ENCODE measurements at regions not wholly inside any gene's neighbourhood (a gene's known extent, or its start where the extent isn't known, plus 50 kb on each side); places are given as distances from the start of the nearest gene placed in this dataset.

DNA sequence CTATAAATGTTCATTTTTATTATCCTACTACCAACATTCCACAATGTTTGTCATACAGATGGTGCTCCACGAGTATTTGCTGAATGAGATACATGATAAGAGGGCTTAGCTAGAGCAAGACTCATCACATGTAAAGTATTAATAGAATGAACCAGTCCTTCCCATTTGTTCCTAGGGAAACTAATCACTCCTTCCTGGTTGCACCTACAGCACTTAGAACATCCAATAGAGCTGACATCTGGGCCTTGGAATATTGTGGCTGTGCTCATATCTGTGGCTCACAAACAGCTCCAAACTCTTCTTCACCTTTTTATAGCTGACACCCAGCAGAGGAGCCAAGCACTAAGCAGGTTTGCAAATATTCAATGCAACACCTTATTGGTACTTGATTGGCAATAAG is 91.9 kb upstream of the C1GALT1 start:
- H3K4me3 ChIP-seq: no peak overlapping the region
- H3K27me3 ChIP-seq: no peaks in the 10 kb centered on the region
- no peak overlapping the region for H3K27ac ChIP-seq
- TF ChIP-seq, protein P1, sequence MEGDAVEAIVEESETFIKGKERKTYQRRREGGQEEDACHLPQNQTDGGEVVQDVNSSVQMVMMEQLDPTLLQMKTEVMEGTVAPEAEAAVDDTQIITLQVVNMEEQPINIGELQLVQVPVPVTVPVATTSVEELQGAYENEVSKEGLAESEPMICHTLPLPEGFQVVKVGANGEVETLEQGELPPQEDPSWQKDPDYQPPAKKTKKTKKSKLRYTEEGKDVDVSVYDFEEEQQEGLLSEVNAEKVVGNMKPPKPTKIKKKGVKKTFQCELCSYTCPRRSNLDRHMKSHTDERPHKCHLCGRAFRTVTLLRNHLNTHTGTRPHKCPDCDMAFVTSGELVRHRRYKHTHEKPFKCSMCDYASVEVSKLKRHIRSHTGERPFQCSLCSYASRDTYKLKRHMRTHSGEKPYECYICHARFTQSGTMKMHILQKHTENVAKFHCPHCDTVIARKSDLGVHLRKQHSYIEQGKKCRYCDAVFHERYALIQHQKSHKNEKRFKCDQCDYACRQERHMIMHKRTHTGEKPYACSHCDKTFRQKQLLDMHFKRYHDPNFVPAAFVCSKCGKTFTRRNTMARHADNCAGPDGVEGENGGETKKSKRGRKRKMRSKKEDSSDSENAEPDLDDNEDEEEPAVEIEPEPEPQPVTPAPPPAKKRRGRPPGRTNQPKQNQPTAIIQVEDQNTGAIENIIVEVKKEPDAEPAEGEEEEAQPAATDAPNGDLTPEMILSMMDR (IDR thresholded peaks at IDR 0.05): no peak
- no peak for TF ChIP-seq POLR2A (IDR thresholded peaks at IDR 0.05)
- no peak for DNase-seq
- H3K4me1 ChIP-seq (replicated peaks in 1 of 2): no peaks in the 10 kb centered on the region
- no peaks in the 10 kb centered on the region for H3K9me3 ChIP-seq (replicated peaks in 1 of 3)
- no peaks in the 10 kb centered on the region for H3K36me3 ChIP-seq (replicated peaks in 1 of 2)
- intact Hi-C loops (cut with DNase I): no loop called here
- WGBS, 4 donors: 53 to 69% (median 57%) methylated on average over 1 of the region's 1 CpG

DNA sequence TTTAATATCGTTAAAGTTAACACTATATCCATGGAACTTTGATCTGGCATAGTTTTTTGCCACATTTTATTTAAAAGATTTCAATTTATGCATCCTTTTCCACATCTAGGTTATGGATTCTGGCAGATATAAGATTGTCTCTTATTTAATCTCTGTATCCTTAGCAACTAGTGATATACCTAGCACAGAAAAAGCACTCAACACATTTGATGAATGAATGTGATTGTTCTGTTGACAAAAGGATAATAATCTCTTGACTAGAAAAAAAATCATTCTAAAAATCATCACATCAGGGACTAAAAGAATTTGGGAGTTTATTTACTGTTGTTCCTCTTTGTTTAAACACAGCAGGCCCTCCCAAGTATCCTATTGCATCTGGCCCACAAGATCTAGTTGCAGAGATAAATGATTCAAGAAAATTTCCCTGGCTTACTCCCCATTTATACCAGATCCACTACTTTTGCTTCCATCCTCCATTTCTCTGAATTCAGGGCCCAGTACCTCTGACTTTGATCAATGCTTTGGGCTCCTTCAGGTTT is 84.0 kb upstream of the C1GALT1 start:
- Histone ChIP-seq H3K36me3 (replicated peaks in 1 of 2) (no peaks in the 10 kb centered on the region), H3K4me1 (replicated peaks in 1 of 2) (peaks cover 4 to 18% of the 10 kb centered on the region in 2 donors), H3K4me3 (no peak overlapping the region), H3K27ac (no peak overlapping the region), H3K9me3 (replicated peaks in 1 of 3) (no peaks in the 10 kb centered on the region), H3K27me3 (no peaks in the 10 kb centered on the region)
- intact Hi-C loops (cut with DNase I): no loop called here
- TF ChIP-seq POLR2A (IDR thresholded peaks at IDR 0.05): no peak
- TF ChIP-seq, protein P1 (IDR thresholded peaks at IDR 0.05): no peak
- DNase-seq: no peak
- WGBS, 4 donors: 95 to 98% (median 96%) methylated on average over 1 of the region's 1 CpG

DNA sequence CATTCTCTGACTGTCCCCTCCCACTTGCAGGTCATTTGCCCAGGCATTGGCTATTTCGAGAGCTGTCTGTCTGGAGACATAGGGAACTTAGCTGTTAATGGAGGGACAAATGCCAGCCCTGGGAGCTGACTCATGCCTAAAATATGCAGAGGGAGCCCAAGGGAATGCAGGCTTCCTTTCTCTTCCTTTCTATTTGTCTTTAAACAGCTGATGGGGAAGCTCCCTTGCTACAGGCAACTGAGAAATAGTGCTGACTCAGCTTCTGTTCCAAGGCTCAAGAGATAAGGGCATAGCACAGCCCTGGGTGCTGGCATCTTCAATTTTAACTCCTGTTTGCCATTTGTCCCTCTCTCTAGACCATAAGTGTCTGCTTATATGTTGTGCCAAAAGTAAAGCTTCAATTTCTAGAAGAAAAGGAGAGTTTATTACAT is 82.7 kb upstream of the C1GALT1 start:
- TF ChIP-seq, protein P1 (IDR thresholded peaks at IDR 0.05): no peak
- TF ChIP-seq POLR2A (IDR thresholded peaks at IDR 0.05): no peak
- Histone ChIP-seq H3K27ac (peak overlapping the region in 3 of 5 donors; percentile 19 to 83 (median 34)), H3K36me3 (replicated peaks in 1 of 2) (no peaks in the 10 kb centered on the region), H3K27me3 (no peaks in the 10 kb centered on the region), H3K4me1 (replicated peaks in 1 of 2) (peaks cover 4 to 18% of the 10 kb centered on the region in 2 donors), H3K9me3 (replicated peaks in 1 of 3) (no peaks in the 10 kb centered on the region), H3K4me3 (no peak overlapping the region)
- 0 to 13% (median 6%) methylated on average over 1 of the region's 1 CpG for WGBS, 4 donors
- intact Hi-C loops (cut with DNase I): loop anchor here in 1 of 2 donors (10.0 kb wide), 3 partner anchors 135 to 435 kb away; partner anchors contain the start of gene COL28A1
- peak; percentile 80 to 97 (median 94) for DNase-seq

DNA sequence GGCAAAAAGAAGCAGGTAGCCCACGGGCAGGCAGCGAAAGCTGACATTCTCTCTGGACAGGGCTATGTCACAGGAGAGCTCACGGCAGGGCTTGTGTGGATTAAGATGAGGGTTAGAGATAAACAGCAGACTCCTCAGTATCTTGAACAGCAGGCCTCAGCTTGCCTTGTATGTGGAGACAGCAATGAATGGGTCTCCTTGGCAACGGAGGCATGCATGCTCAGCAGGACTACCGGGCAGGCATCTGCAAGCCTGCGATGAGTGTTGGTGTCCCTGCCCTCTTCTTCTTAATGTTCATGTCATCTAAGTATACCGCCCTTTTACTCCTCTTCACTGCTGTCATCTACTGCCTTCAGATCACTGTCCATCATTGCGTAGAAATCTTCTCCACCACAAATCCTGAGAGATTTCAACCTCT is 81.9 kb upstream of the C1GALT1 start:
- 77 to 92% (median 85%) methylated on average over 8 of the region's 8 CpGs for WGBS, 4 donors
- Histone ChIP-seq H3K36me3 (replicated peaks in 1 of 2) (no peaks in the 10 kb centered on the region), H3K27me3 (no peaks in the 10 kb centered on the region), H3K27ac (no peak overlapping the region), H3K4me3 (no peak overlapping the region), H3K4me1 (replicated peaks in 1 of 2) (peaks cover 4 to 18% of the 10 kb centered on the region in 2 donors), H3K9me3 (replicated peaks in 1 of 3) (no peaks in the 10 kb centered on the region)
- DNase-seq: peak in 2 of 7 donors; percentile 23 to 61
- intact Hi-C loops (cut with DNase I): loop anchor here in 1 of 2 donors (10.0 kb wide), 3 partner anchors 136 to 434 kb away; partner anchors contain the start of gene COL28A1
- TF ChIP-seq, protein P1 (IDR thresholded peaks at IDR 0.05): no peak
- TF ChIP-seq POLR2A (IDR thresholded peaks at IDR 0.05): no peak

Data from adrenal gland (tissue), 9 donors.